SK-N-SH treated with all-trans-retinoic acid at 6 μM for 48 hours (cell line): ENCODE measurements at regions not wholly inside any gene's neighbourhood (a gene's known extent, or its start where the extent isn't known, plus 50 kb on each side); places are given as distances from the start of the nearest gene placed in this dataset.

Experiments
- ATAC-seq: fragments of 200-7000 bp; cut with Tn5 transposase; 3 replicates; pipeline ENCODE4 v1.9.1; 2020; ENCODE audit warnings: mild to moderate bottlenecking, moderate library complexity
- ARNTL ChIP-seq: fragments of 450-650 bp; formaldehyde crosslinking; IDR thresholded peaks from 2 replicates; pipeline ENCODE4 v1.5.0; 2020; ENCODE audit warnings: low read depth, mild to moderate bottlenecking, moderate library complexity, borderline replicate concordance
- CSDC2 ChIP-seq: fragments of 250-450 bp; sonication (Bioruptor Pico); IDR thresholded peaks from 2 replicates; pipeline ENCODE4 v1.5.0; 2020; ENCODE audit warnings: mild to moderate bottlenecking, moderate library complexity
- ESRRG ChIP-seq: fragments of 250-450 bp; sonication (Bioruptor Pico); IDR thresholded peaks from 2 replicates; pipeline ENCODE4 v1.6.1; 2021; ENCODE audit warnings: mild to moderate bottlenecking
- GLIS3 ChIP-seq: fragments of 250-450 bp; sonication (Bioruptor Pico); IDR thresholded peaks from 2 replicates; pipeline ENCODE4 v1.5.0; 2020; ENCODE audit warnings: mild to moderate bottlenecking, moderate library complexity
- ISL1 ChIP-seq: fragments of 250-450 bp; sonication (Bioruptor Pico); IDR thresholded peaks from 2 replicates; pipeline ENCODE4 v2.1.2; 2022; ENCODE audit warnings: mild to moderate bottlenecking, moderate library complexity
- OSR1 ChIP-seq: fragments of 250-450 bp; sonication (Bioruptor Pico); IDR thresholded peaks from 2 replicates; pipeline ENCODE4 v1.8.0; 2022; ENCODE audit warnings: moderate library complexity, mild to moderate bottlenecking, inconsistent platforms
- PATZ1 ChIP-seq: fragments of 250-450 bp; sonication (Bioruptor Pico); IDR thresholded peaks from 2 replicates; pipeline ENCODE4 v1.8.0; 2020; ENCODE audit warnings: mild to moderate bottlenecking, moderate library complexity, borderline replicate concordance
- PPARA ChIP-seq: fragments of 250-450 bp; sonication (Bioruptor Pico); IDR thresholded peaks from 2 replicates; pipeline ENCODE4 v1.5.0; 2020; ENCODE audit warnings: mild to moderate bottlenecking, borderline replicate concordance
- RARB ChIP-seq: fragments of 250-450 bp; sonication (Bioruptor Pico); IDR thresholded peaks from 2 replicates; pipeline ENCODE4 v1.8.0; 2021; ENCODE audit warnings: mild to moderate bottlenecking, moderate library complexity
- SNAI2 ChIP-seq: fragments of 250-450 bp; sonication (Bioruptor Pico); IDR thresholded peaks from 2 replicates; pipeline ENCODE4 v1.5.0; 2020; ENCODE audit warnings: mild to moderate bottlenecking, moderate library complexity
- TCF4 ChIP-seq: fragments of 250-450 bp; sonication (Bioruptor Pico); IDR thresholded peaks from 2 replicates; pipeline ENCODE4 v1.8.0; 2021; ENCODE audit warnings: mild to moderate bottlenecking, moderate library complexity, borderline replicate concordance
- TOX ChIP-seq: fragments of 250-450 bp; sonication (Bioruptor Pico); IDR thresholded peaks from 2 replicates; pipeline ENCODE4 v1.8.0; 2021; ENCODE audit warnings: mild to moderate bottlenecking, moderate library complexity, borderline replicate concordance
- ZC3H10 ChIP-seq: fragments of 250-450 bp; sonication (Bioruptor Pico); IDR thresholded peaks from 2 replicates; pipeline ENCODE4 v1.5.1; 2021; ENCODE audit warnings: mild to moderate bottlenecking, moderate library complexity
- ZFP30 ChIP-seq: fragments of 450-650 bp; formaldehyde crosslinking; IDR thresholded peaks from 2 replicates; pipeline ENCODE4 v1.5.0; 2022; ENCODE audit warnings: mild to moderate bottlenecking, moderate library complexity
- ZNF565 ChIP-seq: fragments of 450-650 bp; formaldehyde crosslinking; conservative IDR thresholded peaks from 2 replicates; pipeline ENCODE4 v1.5.0; 2020; ENCODE audit warnings: low read depth, mild to moderate bottlenecking, moderate library complexity
- ZNF70 ChIP-seq: fragments of 450-650 bp; formaldehyde crosslinking; IDR thresholded peaks from 2 replicates; pipeline ENCODE4 v1.5.0; 2020; ENCODE audit warnings: mild to moderate bottlenecking, moderate library complexity
- ZNF8 ChIP-seq: fragments of 450-650 bp; formaldehyde crosslinking; IDR thresholded peaks from 2 replicates; pipeline ENCODE4 v1.5.0; 2020; ENCODE audit warnings: mild to moderate bottlenecking, moderate library complexity
- TF ChIP-seq, protein P1 (sequence below): fragments of 250-450 bp; sonication (Bioruptor Pico); IDR thresholded peaks from 2 replicates; pipeline ENCODE4 v1.5.0; 2020; ENCODE audit warnings: mild to moderate bottlenecking, moderate library complexity
- TF ChIP-seq, protein P2 (sequence below): fragments of 250-450 bp; sonication (Bioruptor Pico); IDR thresholded peaks from 2 replicates; pipeline ENCODE4 v1.5.1; 2020; ENCODE audit warnings: low read depth, mild to moderate bottlenecking, moderate library complexity
- TF ChIP-seq, protein P3 (sequence below): fragments of 250-450 bp; sonication (Bioruptor Pico); IDR thresholded peaks from 2 replicates; pipeline ENCODE4 v1.5.1; 2021; ENCODE audit warnings: mild to moderate bottlenecking, moderate library complexity
- TF ChIP-seq, protein P4 (sequence below): fragments of 250-450 bp; sonication (Bioruptor Pico); IDR thresholded peaks from 2 replicates; pipeline ENCODE4 v1.8.0; 2021; ENCODE audit warnings: low read depth, mild to moderate bottlenecking, moderate library complexity, borderline replicate concordance

GRCh38 chr17:43326490-43327275 lies 72.1 kb upstream of the ARL4D start:
- TF ChIP-seq, protein P1, sequence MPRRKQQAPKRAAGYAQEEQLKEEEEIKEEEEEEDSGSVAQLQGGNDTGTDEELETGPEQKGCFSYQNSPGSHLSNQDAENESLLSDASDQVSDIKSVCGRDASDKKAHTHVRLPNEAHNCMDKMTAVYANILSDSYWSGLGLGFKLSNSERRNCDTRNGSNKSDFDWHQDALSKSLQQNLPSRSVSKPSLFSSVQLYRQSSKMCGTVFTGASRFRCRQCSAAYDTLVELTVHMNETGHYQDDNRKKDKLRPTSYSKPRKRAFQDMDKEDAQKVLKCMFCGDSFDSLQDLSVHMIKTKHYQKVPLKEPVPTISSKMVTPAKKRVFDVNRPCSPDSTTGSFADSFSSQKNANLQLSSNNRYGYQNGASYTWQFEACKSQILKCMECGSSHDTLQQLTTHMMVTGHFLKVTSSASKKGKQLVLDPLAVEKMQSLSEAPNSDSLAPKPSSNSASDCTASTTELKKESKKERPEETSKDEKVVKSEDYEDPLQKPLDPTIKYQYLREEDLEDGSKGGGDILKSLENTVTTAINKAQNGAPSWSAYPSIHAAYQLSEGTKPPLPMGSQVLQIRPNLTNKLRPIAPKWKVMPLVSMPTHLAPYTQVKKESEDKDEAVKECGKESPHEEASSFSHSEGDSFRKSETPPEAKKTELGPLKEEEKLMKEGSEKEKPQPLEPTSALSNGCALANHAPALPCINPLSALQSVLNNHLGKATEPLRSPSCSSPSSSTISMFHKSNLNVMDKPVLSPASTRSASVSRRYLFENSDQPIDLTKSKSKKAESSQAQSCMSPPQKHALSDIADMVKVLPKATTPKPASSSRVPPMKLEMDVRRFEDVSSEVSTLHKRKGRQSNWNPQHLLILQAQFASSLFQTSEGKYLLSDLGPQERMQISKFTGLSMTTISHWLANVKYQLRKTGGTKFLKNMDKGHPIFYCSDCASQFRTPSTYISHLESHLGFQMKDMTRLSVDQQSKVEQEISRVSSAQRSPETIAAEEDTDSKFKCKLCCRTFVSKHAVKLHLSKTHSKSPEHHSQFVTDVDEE: no peak
- no peak for TF ChIP-seq ARNTL (CRISPR knock-in tag)
- no peak for TF ChIP-seq ISL1 (CRISPR knock-in tag)
- no peak for TF ChIP-seq ZNF565 (CRISPR knock-in tag)
- no peak for TF ChIP-seq ZNF70 (CRISPR knock-in tag)
- no peak for TF ChIP-seq PATZ1 (CRISPR knock-in tag)
- TF ChIP-seq SNAI2: no peak
- no peak for TF ChIP-seq OSR1 (CRISPR knock-in tag)
- TF ChIP-seq ZFP30 (CRISPR knock-in tag): no peak
- TF ChIP-seq ESRRG (CRISPR knock-in tag): no peak
- TF ChIP-seq TOX (CRISPR knock-in tag): no peak
- TF ChIP-seq, protein P2, sequence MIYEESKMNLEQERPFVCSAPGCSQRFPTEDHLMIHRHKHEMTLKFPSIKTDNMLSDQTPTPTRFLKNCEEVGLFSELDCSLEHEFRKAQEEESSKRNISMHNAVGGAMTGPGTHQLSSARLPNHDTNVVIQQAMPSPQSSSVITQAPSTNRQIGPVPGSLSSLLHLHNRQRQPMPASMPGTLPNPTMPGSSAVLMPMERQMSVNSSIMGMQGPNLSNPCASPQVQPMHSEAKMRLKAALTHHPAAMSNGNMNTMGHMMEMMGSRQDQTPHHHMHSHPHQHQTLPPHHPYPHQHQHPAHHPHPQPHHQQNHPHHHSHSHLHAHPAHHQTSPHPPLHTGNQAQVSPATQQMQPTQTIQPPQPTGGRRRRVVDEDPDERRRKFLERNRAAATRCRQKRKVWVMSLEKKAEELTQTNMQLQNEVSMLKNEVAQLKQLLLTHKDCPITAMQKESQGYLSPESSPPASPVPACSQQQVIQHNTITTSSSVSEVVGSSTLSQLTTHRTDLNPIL: no peak
- no peak for TF ChIP-seq ZC3H10 (CRISPR knock-in tag)
- TF ChIP-seq, protein P3, sequence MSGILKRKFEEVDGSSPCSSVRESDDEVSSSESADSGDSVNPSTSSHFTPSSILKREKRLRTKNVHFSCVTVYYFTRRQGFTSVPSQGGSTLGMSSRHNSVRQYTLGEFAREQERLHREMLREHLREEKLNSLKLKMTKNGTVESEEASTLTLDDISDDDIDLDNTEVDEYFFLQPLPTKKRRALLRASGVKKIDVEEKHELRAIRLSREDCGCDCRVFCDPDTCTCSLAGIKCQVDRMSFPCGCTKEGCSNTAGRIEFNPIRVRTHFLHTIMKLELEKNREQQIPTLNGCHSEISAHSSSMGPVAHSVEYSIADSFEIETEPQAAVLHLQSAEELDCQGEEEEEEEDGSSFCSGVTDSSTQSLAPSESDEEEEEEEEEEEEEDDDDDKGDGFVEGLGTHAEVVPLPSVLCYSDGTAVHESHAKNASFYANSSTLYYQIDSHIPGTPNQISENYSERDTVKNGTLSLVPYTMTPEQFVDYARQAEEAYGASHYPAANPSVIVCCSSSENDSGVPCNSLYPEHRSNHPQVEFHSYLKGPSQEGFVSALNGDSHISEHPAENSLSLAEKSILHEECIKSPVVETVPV (CRISPR knock-in tag): no peak
- no peak for TF ChIP-seq PPARA
- no peak for TF ChIP-seq ZNF8
- TF ChIP-seq GLIS3 (CRISPR knock-in tag): no peak
- ATAC-seq: no peak

GRCh38 chr17:43324205-43324893 lies 74.4 kb upstream of the ARL4D start:
- ATAC-seq: peak; percentile 59
- TF ChIP-seq SNAI2 (no peak), TCF4 (no peak), CSDC2 (CRISPR knock-in tag) (no peak), ESRRG (CRISPR knock-in tag) (no peak)

GRCh38 chr17:43319293-43320124 lies 79.3 kb upstream of the ARL4D start:
- no peak for ATAC-seq
- TF ChIP-seq PATZ1 (CRISPR knock-in tag): no peak
- no peak for TF ChIP-seq RARB
- TF ChIP-seq ZFP30 (CRISPR knock-in tag): no peak
- TF ChIP-seq, protein P1: no peak
- TF ChIP-seq, protein P4, sequence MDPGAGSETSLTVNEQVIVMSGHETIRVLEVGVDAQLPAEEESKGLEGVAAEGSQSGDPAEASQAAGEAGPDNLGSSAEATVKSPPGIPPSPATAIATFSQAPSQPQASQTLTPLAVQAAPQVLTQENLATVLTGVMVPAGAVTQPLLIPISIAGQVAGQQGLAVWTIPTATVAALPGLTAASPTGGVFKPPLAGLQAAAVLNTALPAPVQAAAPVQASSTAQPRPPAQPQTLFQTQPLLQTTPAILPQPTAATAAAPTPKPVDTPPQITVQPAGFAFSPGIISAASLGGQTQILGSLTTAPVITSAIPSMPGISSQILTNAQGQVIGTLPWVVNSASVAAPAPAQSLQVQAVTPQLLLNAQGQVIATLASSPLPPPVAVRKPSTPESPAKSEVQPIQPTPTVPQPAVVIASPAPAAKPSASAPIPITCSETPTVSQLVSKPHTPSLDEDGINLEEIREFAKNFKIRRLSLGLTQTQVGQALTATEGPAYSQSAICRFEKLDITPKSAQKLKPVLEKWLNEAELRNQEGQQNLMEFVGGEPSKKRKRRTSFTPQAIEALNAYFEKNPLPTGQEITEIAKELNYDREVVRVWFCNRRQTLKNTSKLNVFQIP: no peak
- no peak for TF ChIP-seq ZNF8
- no peak for TF ChIP-seq SNAI2
